SK-MEL-5 (cell line): ENCODE measurements at regions not wholly inside any gene's neighbourhood (a gene's known extent, or its start where the extent isn't known, plus 50 kb on each side); places are given as distances from the start of the nearest gene placed in this dataset.
A peak's percentile ranks its signal among the peaks of the same experiment; 100 is the strongest.
"Not testable (repeated sequence)": the region's sequence is repeated elsewhere in the genome, so short reads cannot be mapped to it uniquely, and the experiment has no call there.

ENCODE experiments used
- DNase-seq: peaks from one replicate; pipeline ENCODE4 v3.0.0-alpha.2; 2016; ENCODE audit warnings: low read depth, low spot score
- in situ Hi-C: cut with HindIII; loops from 2 replicates; pipeline ENCODE4 v1.10.0; 2016; ENCODE audit warnings: low sequenced_read_pairs, high pct_unique_total_duplicates, low pct_unique_long_range_greater_than_20kb

GRCh38 chr9:34809504-34810186, 99.7 kb upstream of the CCL21 start:
- in situ Hi-C loops: no loop called here
- DNase-seq: no peak

GRCh38 chr9:34802916-34803315, 93.0 kb upstream of the CCL21 start:
- in situ Hi-C loops: no loop called here
- no peak for DNase-seq

GRCh38 chr9:34797367-34797766, 87.4 kb upstream of the CCL21 start:
- no peak for DNase-seq
- in situ Hi-C loops: no loop called here

- in situ Hi-C loops: no loop called here
- no peak for DNase-seq
Measured at GRCh38 chr9:34796924-34797323, 87.0 kb upstream of the CCL21 start.

GRCh38 chr9:34793428-34793827, 83.5 kb upstream of the CCL21 start:
- in situ Hi-C loops: no loop called here
- DNase-seq: no peak

GRCh38 chr9:34783951-34784487, 74.1 kb upstream of the CCL21 start:
- no peak for DNase-seq
- in situ Hi-C loops: no loop called here

- DNase-seq: no peak
- in situ Hi-C loops: no loop called here
Measured at GRCh38 chr9:34782372-34782771, 72.4 kb upstream of the CCL21 start.

GRCh38 chr9:34777666-34778065, 67.7 kb upstream of the CCL21 start:
- in situ Hi-C loops: no loop called here

GRCh38 chr9:34773955-34774354, 64.0 kb upstream of the CCL21 start:
- in situ Hi-C loops: no loop called here
- no peak for DNase-seq

More at GRCh38 chr9:34777666-34778065, 67.7 kb upstream of the CCL21 start:
- DNase-seq: no peak

- no peak for DNase-seq
- in situ Hi-C loops: no loop called here
Measured at GRCh38 chr9:34773306-34773910, 63.5 kb upstream of the CCL21 start.

- in situ Hi-C loops: no loop called here
- no peak for DNase-seq
Measured at GRCh38 chr9:34771007-34771406, 61.1 kb upstream of the CCL21 start.

- in situ Hi-C loops: not testable (repeated sequence)
Measured at GRCh38 chr9:34767087-34767486, 57.2 kb upstream of the CCL21 start.

GRCh38 chr9:34760196-34761040, 50.5 kb upstream of the CCL21 start:
- in situ Hi-C loops: not testable (repeated sequence)
- peak; percentile 76 for DNase-seq

More at GRCh38 chr9:34767087-34767486, 57.2 kb upstream of the CCL21 start:
- not testable (repeated sequence) for DNase-seq
